ENCODE measurements at regions not wholly inside any gene's neighbourhood (a gene's known extent, or its start where the extent isn't known, plus 50 kb on each side); places are given as distances from the start of the nearest gene placed in this dataset.
"Not testable (repeated sequence)": the region's sequence is repeated elsewhere in the genome, so short reads cannot be mapped to it uniquely, and the experiment has no call there.

- DNase-seq: no peak
Measured at GRCh38 chr2:17362956-17363355, 155.3 kb downstream of the RAD51AP2 start.

- DNase-seq: no peak
Measured at GRCh38 chr2:17355608-17356329, 162.5 kb downstream of the RAD51AP2 start.

GRCh38 chr2:17353263-17353662, 165.0 kb downstream of the RAD51AP2 start:
- DNase-seq: no peak

- not testable (repeated sequence) for DNase-seq
Measured at GRCh38 chr2:17342692-17343091, 175.5 kb downstream of the RAD51AP2 start.

GRCh38 chr2:17337507-17337906, 180.7 kb downstream of the RAD51AP2 start:
- no peak for DNase-seq

GRCh38 chr2:17336458-17336857, 181.8 kb downstream of the RAD51AP2 start:
- no peak for DNase-seq

GRCh38 chr2:17334300-17334699, 183.9 kb downstream of the RAD51AP2 start:
- peak in 1 of 2 experiments; percentile 73 for DNase-seq

- DNase-seq: peak in 1 of 2 experiments; percentile 15
Measured at GRCh38 chr2:17331636-17332035, 186.6 kb downstream of the RAD51AP2 start.

- DNase-seq: peak in 1 of 2 experiments; percentile 49
Measured at GRCh38 chr2:17328161-17328560, 190.1 kb downstream of the RAD51AP2 start.

GRCh38 chr2:17327649-17328048, 190.6 kb downstream of the RAD51AP2 start:
- no peak for DNase-seq

- peak; percentile 57 to 87 for DNase-seq
Measured at GRCh38 chr2:17326717-17327116, 191.5 kb downstream of the RAD51AP2 start.

GRCh38 chr2:17323697-17324096, 194.5 kb downstream of the RAD51AP2 start:
- DNase-seq: no peak

- peak in 1 of 2 experiments; percentile 26 for DNase-seq
Measured at GRCh38 chr2:17322461-17322860, 195.8 kb downstream of the RAD51AP2 start.

GRCh38 chr2:17319090-17319489, 199.2 kb downstream of the RAD51AP2 start:
- peak in 1 of 2 experiments; percentile 9 for DNase-seq

GRCh38 chr2:17318013-17318412, 200.2 kb downstream of the RAD51AP2 start:
- no peak for DNase-seq

- DNase-seq: peak in 1 of 2 experiments; percentile 72
Measured at GRCh38 chr2:17317439-17317976, 200.7 kb downstream of the RAD51AP2 start.

- no peak for DNase-seq
Measured at GRCh38 chr2:17313261-17313660, 205.0 kb downstream of the RAD51AP2 start.

GRCh38 chr2:17311771-17312511, 206.3 kb downstream of the RAD51AP2 start:
- no peak for DNase-seq

GRCh38 chr2:17311106-17311619, 207.1 kb downstream of the RAD51AP2 start:
- no peak for DNase-seq

GRCh38 chr2:17309741-17310339, 208.4 kb downstream of the RAD51AP2 start:
- DNase-seq: peak; percentile 58 to 79

- DNase-seq: peak in 1 of 2 experiments; percentile 60
Measured at GRCh38 chr2:17309181-17309580, 209.1 kb downstream of the RAD51AP2 start.

- no peak for DNase-seq
Measured at GRCh38 chr2:17306706-17307105, 211.5 kb downstream of the RAD51AP2 start.

- DNase-seq: no peak
Measured at GRCh38 chr2:17306219-17306618, 212.0 kb downstream of the RAD51AP2 start.

Measured in NCI-H446 (cell line).